HG02938 (cell line): ENCODE measurements at regions not wholly inside any gene's neighbourhood (a gene's known extent, or its start where the extent isn't known, plus 50 kb on each side); places are given as distances from the start of the nearest gene placed in this dataset.

Source experiments
- ATAC-seq: cut with Tn5 transposase; IDR thresholded peaks from one replicate; pipeline ENCODE4 v1.9.1; 2021; ENCODE audit warnings: mild to moderate bottlenecking, moderate library complexity; ENCODE audit not compliant: unreplicated experiment

- no peak for ATAC-seq
Measured at GRCh38 chr12:91974541-91975085, 171.0 kb downstream of the BTG1 start.

DNA sequence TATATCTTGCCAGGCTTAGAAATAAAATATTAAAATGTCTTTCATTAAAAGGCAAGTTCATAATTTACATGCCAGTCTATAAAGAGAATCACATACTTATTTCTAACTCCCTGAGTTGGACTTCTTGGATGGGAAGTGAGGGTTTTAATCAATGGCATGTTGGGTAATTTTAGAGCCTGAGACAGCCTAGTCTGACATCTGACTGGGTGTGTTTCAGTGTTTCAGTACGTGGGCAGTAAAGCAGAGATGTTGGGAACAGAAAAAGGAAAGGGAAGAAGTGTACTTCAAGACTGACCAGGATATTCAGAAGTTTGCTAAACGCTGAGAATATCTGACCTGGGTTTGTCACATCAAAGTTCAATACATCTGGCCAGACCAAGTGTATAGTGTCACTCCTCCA, 171.8 kb downstream of the BTG1 start:
- ATAC-seq, result no peak

- ATAC-seq, result no peak
Measured at GRCh38 chr12:91972896-91973295, 172.8 kb downstream of the BTG1 start.

GRCh38 chr12:91968777-91969171, 176.9 kb downstream of the BTG1 start:
- ATAC-seq, result no peak

DNA sequence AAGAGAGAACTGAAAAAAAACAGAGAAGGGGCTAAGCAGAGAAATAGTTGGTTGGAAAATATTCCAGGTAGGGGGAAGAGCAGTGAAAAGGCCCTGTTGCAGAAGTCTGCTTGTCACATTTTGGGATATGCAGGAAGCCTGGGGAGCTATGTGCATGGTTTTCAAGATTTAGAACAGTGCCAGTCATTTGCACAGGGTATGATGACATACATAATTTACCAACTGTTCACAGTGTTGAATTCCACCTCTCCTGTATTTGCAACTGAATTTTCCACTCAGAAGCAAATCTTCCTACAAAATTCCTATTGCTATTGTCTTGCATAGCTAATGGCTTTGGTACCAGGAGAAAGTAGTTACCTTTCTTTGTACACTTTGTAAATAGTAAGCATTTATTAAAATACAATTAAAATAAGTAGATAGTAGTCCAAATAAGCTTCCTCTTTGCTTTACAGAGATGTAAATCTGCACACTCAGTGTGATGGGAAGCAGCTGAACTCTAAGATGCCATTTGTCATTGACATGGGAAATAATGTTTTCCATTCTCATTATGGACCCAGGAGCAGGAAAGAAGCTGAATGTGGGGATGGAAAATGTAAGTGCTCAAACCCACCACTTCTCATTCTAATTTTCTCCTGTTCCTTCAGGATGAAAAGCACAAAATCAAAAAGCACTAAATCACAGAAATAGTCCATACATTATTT, 177.4 kb downstream of the BTG1 start:
- ATAC-seq, result no peak

- ATAC-seq, result no peak
Measured at GRCh38 chr12:91967590-91967989, 178.1 kb downstream of the BTG1 start.

GRCh38 chr12:91965781-91966180, 179.9 kb downstream of the BTG1 start:
- no peak for ATAC-seq

GRCh38 chr12:91964501-91964900, 181.1 kb downstream of the BTG1 start:
- no peak for ATAC-seq

GRCh38 chr12:91959220-91959619, 186.4 kb downstream of the BTG1 start:
- no peak for ATAC-seq

- no peak for ATAC-seq
Measured at GRCh38 chr12:91958816-91959215, 186.8 kb downstream of the BTG1 start.

GRCh38 chr12:91954747-91955146, 190.9 kb downstream of the BTG1 start:
- ATAC-seq, result no peak

GRCh38 chr12:91954326-91954725, 191.3 kb downstream of the BTG1 start:
- no peak for ATAC-seq

DNA sequence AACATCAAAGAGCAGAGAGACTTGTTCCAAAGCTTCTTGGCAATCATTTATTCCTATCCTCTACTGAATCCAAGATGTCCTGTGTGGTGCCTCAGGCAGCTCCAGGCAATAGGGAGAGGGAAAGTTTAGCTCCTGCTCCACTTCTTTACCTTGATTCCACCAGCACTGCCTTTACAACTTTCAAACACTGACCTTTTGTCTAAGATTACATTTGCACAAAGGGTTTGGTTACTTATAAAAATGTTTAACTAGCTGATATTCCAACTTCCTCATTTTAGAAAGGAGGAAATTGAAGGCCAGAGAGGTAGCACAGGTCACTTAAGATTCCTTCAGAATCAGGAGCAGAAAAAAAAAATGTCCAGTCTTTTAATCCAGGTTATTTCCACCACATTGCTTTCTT, 192.7 kb downstream of the BTG1 start:
- no peak for ATAC-seq

- no peak for ATAC-seq
Measured at GRCh38 chr12:91951571-91951970, 194.1 kb downstream of the BTG1 start.

GRCh38 chr12:91948504-91948903, 197.1 kb downstream of the BTG1 start:
- ATAC-seq, result no peak

DNA sequence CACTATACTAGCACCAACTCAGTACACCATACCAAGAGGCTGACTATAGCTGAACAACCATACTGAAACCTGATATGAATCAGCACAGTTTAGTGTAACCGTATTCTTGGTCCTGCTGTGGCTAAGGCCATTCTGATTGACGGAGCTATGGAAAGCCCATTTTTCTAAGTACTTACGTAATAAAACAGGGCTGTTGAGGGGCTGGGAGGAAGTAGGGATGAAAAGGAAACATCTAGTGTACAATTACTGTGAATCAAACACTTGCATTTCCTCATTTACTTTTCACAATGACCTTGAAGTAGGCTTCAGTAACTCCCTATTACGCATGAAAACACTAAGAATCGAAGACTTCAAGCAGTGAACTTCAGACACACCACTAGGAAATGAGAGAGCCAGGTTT, 198.2 kb downstream of the BTG1 start:
- peak; percentile 95 for ATAC-seq

- no peak for ATAC-seq
Measured at GRCh38 chr12:91944637-91945036, 201.0 kb downstream of the BTG1 start.

- no peak for ATAC-seq
Measured at GRCh38 chr12:91940826-91941570, 204.6 kb downstream of the BTG1 start.

DNA sequence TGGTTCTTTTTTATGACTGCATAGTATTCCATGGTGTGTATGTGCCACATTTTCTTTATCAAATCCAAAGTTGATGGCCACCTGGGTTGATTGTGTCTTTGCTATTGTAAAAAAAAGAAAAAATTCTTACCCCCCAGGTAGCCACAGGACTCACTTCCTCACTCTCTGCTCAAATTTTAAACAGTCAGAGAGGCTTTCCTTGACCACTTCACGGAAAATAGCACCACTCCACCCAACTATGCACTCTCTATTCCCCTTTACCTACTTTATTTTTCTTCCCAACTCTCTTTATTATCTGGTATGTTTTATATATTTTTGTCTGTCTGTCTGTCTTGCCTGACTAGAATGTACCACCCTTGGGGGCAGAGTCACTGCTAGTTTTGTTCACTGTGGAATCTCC, 205.3 kb downstream of the BTG1 start:
- ATAC-seq, result no peak

DNA sequence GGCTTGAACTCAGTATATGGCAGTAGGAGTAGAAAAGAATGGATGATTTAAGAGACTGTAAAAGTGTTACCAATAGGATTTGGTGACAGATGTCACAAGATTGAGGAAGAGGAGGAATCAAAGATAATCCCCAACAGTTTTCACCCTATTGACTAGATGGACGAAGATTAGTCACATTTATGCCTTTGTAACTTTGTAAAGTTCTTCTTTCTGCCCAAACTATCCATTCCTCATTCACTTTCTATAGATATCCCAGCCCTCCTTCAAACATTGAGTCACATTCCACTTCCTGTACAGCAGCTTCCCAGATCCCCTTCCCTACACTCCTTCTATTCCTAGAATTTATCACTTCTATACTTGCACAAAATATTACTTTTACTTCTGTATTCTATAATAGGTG, 207.9 kb downstream of the BTG1 start:
- ATAC-seq, result no peak

DNA sequence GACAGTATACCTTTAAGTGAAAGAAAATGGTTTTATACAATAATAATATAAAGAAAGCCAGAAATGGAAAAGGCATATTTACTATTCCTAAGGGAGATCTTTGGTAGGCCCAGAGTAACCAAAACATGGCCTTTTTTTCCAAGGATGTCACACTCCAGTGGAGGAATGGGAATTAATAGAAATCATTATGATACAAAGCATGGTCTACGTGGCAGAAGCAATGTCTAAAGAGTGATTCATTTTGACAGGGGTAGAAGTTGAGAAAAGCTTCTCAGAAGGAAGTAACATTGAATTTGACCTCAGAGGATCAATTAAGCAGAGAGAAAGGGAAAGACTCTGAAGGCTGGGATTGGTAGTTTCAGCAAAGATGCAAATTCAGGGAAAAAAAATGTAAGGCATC, 208.6 kb downstream of the BTG1 start:
- no peak for ATAC-seq

- no peak for ATAC-seq
Measured at GRCh38 chr12:91935296-91935695, 210.3 kb downstream of the BTG1 start.
